ENCODE measurements at regions not wholly inside any gene's neighbourhood (a gene's known extent, or its start where the extent isn't known, plus 50 kb on each side); places are given as distances from the start of the nearest gene placed in this dataset.

DNA sequence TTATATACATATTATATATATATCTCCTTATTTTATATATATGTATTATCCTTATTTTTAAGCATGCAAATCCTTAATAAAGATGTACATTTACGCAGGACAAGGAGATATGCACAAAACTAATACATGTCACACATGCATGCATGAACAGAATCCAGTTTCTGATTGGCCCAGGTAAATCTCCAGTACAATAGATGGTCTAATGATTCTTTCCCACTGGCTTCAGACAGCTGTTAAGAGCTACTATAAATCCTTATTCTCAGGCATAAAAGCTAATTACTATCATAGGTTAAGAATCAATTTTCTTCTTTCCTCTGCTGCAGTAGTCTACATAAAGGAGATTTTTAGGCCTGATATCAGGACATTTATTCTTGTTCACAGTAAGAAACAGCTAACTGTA lies 689.8 kb downstream of the KCTD8 start:
- Histone ChIP-seq H3K9me3 (ENCODE audit: insufficient read depth, low read depth, low read length) (no peaks in the 10 kb centered on the region), H3K4me1 (ENCODE audit: insufficient read depth, low read length) (peaks cover 8% of the 10 kb centered on the region), H3K36me3 (ENCODE audit: insufficient read depth, low read depth, low read length) (no peaks in the 10 kb centered on the region), H3K27me3 (ENCODE audit: insufficient read depth, low read length) (no peaks in the 10 kb centered on the region), H3K9ac (ENCODE audit: low read depth, low read length) (no peak overlapping the region), H3K27ac (ENCODE audit: low read length) (no peak overlapping the region), H3K4me3 (ENCODE audit: low read length) (no peak overlapping the region)

DNA sequence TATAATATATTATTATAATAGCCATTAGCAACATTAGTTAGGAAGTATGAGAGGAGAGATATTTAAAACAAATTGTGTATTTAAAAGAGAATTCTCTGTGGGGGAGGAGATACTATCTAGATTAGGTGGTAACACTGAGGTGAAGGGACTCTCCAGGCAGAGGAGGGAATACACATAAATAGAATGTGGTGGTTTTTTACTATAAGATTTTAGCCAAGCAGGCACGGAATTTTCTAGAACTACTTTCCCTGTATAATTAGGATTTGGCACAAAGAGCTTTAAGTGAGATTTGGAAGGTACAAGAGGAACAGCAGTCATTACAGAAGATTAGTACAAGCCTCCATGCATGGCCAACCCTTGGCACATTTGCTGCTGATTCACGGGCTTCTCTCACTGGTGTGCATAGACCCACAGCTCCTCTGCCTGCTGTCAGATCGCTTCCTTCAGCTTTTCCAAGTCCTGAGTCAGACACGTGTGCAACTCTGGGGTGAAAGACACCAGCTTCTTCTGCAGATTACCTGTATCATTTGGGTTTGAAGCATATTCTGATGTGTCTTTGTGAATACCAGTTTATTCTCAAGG lies 685.5 kb downstream of the KCTD8 start:
- no peaks in the 10 kb centered on the region for H3K36me3 ChIP-seq (ENCODE audit: insufficient read depth, low read depth, low read length)
- H3K27me3 ChIP-seq (ENCODE audit: insufficient read depth, low read length), result no peaks in the 10 kb centered on the region
- H3K9me3 ChIP-seq (ENCODE audit: insufficient read depth, low read depth, low read length), result no peaks in the 10 kb centered on the region
- H3K4me1 ChIP-seq (ENCODE audit: insufficient read depth, low read length), result no peaks in the 10 kb centered on the region
- no peak overlapping the region for H3K27ac ChIP-seq (ENCODE audit: low read length)
- H3K4me3 ChIP-seq (ENCODE audit: low read length), result no peak overlapping the region
- H3K9ac ChIP-seq (ENCODE audit: low read depth, low read length), result no peak overlapping the region

DNA sequence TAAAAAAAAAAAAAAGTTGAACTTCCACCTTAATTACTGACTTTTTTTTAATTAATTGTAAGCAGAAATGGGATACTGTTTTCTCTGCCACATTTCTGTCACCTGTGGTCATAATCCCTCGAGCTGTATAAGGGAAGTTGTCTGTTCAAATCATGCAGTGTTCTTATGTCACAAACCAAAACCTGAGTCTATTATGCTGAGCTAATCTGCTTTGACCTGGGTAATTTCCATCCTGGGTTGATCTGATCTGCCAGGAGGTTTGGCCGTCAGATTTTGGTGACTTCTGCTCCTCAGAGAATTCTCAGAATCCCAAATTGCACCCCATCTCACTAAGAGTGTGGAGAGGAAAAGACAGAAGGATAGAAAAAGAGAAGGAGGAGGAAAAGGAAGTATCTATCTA lies 683.1 kb downstream of the KCTD8 start:
- Histone ChIP-seq H3K9me3 (ENCODE audit: insufficient read depth, low read depth, low read length) (no peaks in the 10 kb centered on the region), H3K9ac (ENCODE audit: low read depth, low read length) (no peak overlapping the region), H3K36me3 (ENCODE audit: insufficient read depth, low read depth, low read length) (no peaks in the 10 kb centered on the region), H3K27me3 (ENCODE audit: insufficient read depth, low read length) (no peaks in the 10 kb centered on the region), H3K4me3 (ENCODE audit: low read length) (no peak overlapping the region), H3K4me1 (ENCODE audit: insufficient read depth, low read length) (no peaks in the 10 kb centered on the region), H3K27ac (ENCODE audit: low read length) (no peak overlapping the region)

DNA sequence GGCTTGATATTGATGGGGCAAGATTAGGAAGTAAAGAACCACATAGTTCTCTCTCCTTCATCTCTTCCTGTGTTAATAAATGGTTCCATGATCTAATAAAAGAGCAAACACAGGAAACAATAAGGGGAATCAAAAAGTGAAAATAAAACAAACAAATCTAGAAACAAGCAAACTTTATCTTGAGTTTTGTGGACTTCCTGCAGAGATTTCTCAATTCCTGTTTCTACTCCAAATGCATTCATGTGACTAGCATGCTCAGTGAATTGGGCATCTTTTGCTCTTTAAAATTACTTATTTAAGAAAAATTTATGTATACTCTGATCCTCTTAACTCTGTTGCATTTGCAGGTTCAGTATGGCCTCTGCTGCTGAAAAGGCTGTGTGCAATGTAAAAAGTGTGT lies 682.0 kb downstream of the KCTD8 start:
- Histone ChIP-seq H3K4me1 (ENCODE audit: insufficient read depth, low read length) (no peaks in the 10 kb centered on the region), H3K36me3 (ENCODE audit: insufficient read depth, low read depth, low read length) (no peaks in the 10 kb centered on the region), H3K27ac (ENCODE audit: low read length) (no peak overlapping the region), H3K4me3 (ENCODE audit: low read length) (no peak overlapping the region), H3K27me3 (ENCODE audit: insufficient read depth, low read length) (no peaks in the 10 kb centered on the region), H3K9ac (ENCODE audit: low read depth, low read length) (no peak overlapping the region), H3K9me3 (ENCODE audit: insufficient read depth, low read depth, low read length) (no peaks in the 10 kb centered on the region)

DNA sequence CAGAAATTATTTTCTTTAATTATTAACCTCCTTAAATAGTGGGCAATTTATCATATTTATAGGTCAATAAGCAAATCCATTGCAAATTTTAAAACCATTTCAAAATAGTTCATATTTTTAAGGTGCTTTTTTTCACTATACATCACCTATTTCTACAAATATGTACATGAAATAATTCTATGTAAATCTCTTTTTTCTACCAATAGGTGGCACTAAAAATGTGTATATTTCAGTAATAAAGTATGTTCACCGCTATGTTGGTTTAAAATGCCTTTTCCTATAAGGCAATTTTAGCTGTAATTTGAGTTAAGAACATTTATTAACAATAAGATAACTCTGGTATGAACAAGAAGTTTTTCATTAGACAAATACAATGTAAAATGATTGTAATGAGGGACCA lies 672.2 kb downstream of the KCTD8 start:
- H3K36me3 ChIP-seq (ENCODE audit: insufficient read depth, low read depth, low read length), result no peaks in the 10 kb centered on the region
- H3K9me3 ChIP-seq (ENCODE audit: insufficient read depth, low read depth, low read length), result no peaks in the 10 kb centered on the region
- no peak overlapping the region for H3K4me3 ChIP-seq (ENCODE audit: low read length)
- no peak overlapping the region for H3K27ac ChIP-seq (ENCODE audit: low read length)
- H3K27me3 ChIP-seq (ENCODE audit: insufficient read depth, low read length), result no peaks in the 10 kb centered on the region
- H3K4me1 ChIP-seq (ENCODE audit: insufficient read depth, low read length), result no peaks in the 10 kb centered on the region
- H3K9ac ChIP-seq (ENCODE audit: low read depth, low read length), result no peak overlapping the region

DNA sequence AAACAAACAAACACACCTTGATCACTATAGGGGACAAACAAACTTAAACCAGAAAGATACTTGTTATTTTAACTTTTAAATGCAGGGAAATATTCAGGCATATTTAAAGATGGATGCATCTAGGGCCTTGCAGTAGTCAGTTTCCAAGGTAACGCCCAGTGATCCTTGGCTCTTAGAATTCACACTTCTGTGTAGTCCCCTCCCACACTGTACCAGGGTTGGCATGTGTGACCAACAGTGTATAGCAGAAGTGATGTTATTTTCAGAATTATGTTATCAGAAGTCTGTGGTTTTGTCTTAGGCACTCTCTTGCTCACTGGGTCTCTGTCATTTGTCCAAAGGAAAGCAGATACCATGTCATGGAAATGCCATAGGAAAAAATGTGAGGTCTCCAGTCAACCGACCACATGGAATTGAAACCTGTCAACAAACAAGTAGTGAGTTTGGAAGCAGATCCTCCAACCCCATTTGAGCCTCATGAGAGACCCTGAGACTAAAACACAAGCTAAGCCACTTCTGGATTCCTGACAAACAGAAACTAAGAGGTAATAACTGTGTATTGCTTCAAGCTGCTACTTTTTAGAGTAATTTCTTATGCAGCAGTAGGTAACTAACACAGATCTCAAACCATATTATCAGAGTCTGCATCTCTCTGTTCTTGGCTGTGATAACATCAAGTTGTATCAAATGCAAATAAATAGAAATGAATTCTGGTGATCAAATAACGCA lies 670.3 kb downstream of the KCTD8 start:
- Histone ChIP-seq H3K27me3 (ENCODE audit: insufficient read depth, low read length) (no peaks in the 10 kb centered on the region), H3K4me1 (ENCODE audit: insufficient read depth, low read length) (no peaks in the 10 kb centered on the region), H3K9me3 (ENCODE audit: insufficient read depth, low read depth, low read length) (no peaks in the 10 kb centered on the region), H3K27ac (ENCODE audit: low read length) (no peak overlapping the region), H3K36me3 (ENCODE audit: insufficient read depth, low read depth, low read length) (no peaks in the 10 kb centered on the region), H3K9ac (ENCODE audit: low read depth, low read length) (no peak overlapping the region), H3K4me3 (ENCODE audit: low read length) (no peak overlapping the region)

DNA sequence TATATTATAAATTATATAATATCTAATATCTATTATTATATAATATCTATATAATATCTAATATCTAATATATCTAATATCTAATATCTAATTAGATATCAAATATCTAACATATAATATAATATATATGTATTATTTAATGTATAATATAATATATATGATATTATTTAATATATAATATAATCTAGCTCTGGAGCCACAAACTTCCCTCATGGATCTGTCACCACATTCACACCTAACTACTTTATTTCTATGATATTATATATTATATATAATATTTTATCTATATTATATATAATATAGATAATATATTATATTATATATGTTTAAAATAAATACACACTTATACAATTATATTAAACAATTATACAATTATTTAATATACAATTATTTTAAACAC lies 667.5 kb downstream of the KCTD8 start:
- Histone ChIP-seq H3K9ac (ENCODE audit: low read depth, low read length) (no peak overlapping the region), H3K4me1 (ENCODE audit: insufficient read depth, low read length) (no peaks in the 10 kb centered on the region), H3K27me3 (ENCODE audit: insufficient read depth, low read length) (no peaks in the 10 kb centered on the region), H3K27ac (ENCODE audit: low read length) (no peak overlapping the region), H3K4me3 (ENCODE audit: low read length) (no peak overlapping the region), H3K9me3 (ENCODE audit: insufficient read depth, low read depth, low read length) (no peaks in the 10 kb centered on the region), H3K36me3 (ENCODE audit: insufficient read depth, low read depth, low read length) (no peaks in the 10 kb centered on the region)

DNA sequence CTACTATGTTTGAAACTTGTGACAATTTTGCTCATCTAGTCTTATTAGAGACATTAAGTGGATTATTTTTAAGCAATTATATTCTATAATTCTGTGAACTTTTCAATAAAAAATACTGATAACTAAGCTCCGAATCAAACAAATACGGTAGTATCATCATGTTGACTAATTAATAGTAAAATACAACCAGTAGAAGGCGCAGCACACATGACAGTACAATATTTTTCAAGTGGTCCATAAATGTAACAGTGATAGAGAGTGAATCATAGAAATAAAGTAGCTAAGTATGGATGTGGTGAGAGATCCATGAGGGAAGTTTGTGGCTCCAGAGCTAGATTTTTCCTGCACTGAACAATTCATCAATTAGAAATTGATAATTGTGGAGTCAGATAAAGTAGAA lies 666.2 kb downstream of the KCTD8 start:
- Histone ChIP-seq H3K36me3 (ENCODE audit: insufficient read depth, low read depth, low read length) (no peaks in the 10 kb centered on the region), H3K9me3 (ENCODE audit: insufficient read depth, low read depth, low read length) (no peaks in the 10 kb centered on the region), H3K27me3 (ENCODE audit: insufficient read depth, low read length) (no peaks in the 10 kb centered on the region), H3K4me1 (ENCODE audit: insufficient read depth, low read length) (no peaks in the 10 kb centered on the region), H3K4me3 (ENCODE audit: low read length) (no peak overlapping the region), H3K9ac (ENCODE audit: low read depth, low read length) (no peak overlapping the region), H3K27ac (ENCODE audit: low read length) (no peak overlapping the region)

DNA sequence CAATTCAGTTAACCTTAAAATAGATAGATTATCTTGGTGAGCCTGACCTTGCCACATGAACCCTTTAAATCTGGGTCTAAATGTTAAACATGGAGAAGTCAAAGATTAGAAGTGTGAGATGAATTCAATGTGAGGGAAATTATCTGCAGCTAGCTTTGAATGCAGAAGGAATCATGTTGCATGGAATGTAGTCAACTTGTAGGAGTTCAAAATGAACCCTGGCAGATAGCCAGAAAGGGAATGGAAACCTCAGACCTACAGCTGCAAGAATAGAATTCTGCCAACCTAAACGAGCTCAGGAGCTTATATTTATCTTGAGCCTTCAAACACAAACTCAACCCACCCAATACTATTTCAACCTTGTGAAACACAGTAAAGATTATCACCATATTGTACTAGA lies 632.5 kb downstream of the KCTD8 start:
- Histone ChIP-seq H3K4me1 (ENCODE audit: insufficient read depth, low read length) (no peaks in the 10 kb centered on the region), H3K9me3 (ENCODE audit: insufficient read depth, low read depth, low read length) (no peaks in the 10 kb centered on the region; the same call in none of the 2 replicates), H3K9ac (ENCODE audit: low read depth, low read length) (no peak overlapping the region), H3K27me3 (ENCODE audit: insufficient read depth, low read length) (no peaks in the 10 kb centered on the region), H3K27ac (ENCODE audit: low read length) (no peak overlapping the region), H3K36me3 (ENCODE audit: insufficient read depth, low read depth, low read length) (no peaks in the 10 kb centered on the region), H3K4me3 (ENCODE audit: low read length) (no peak overlapping the region)

DNA sequence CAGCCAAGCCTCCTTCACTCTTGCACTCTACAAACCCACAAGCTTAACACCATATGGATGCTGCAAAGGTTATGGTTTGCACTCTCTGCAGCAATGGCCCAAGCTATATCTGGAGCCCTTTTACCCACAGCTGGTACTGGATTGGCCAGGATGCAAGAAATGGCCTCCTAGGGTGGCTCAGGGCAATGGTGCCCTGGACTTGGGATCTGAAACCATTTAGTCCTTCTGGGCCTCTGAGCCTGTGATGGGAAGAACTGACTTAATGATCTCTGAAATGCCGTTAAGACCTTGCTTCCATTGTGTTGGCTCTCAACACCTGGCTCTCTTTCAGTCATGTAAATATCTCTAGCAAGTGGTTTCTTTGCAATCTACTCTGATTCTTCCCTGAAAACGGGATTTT lies 626.0 kb downstream of the KCTD8 start:
- no peaks in the 10 kb centered on the region for H3K4me1 ChIP-seq (ENCODE audit: insufficient read depth, low read length)
- H3K27ac ChIP-seq (ENCODE audit: low read length), result no peak overlapping the region
- no peaks in the 10 kb centered on the region for H3K27me3 ChIP-seq (ENCODE audit: insufficient read depth, low read length)
- no peak overlapping the region for H3K4me3 ChIP-seq (ENCODE audit: low read length)
- peaks cover 29% of the 10 kb centered on the region for H3K9me3 ChIP-seq (ENCODE audit: insufficient read depth, low read depth, low read length)
- H3K9ac ChIP-seq (ENCODE audit: low read depth, low read length), result no peak overlapping the region
- H3K36me3 ChIP-seq (ENCODE audit: insufficient read depth, low read depth, low read length), result no peaks in the 10 kb centered on the region

DNA sequence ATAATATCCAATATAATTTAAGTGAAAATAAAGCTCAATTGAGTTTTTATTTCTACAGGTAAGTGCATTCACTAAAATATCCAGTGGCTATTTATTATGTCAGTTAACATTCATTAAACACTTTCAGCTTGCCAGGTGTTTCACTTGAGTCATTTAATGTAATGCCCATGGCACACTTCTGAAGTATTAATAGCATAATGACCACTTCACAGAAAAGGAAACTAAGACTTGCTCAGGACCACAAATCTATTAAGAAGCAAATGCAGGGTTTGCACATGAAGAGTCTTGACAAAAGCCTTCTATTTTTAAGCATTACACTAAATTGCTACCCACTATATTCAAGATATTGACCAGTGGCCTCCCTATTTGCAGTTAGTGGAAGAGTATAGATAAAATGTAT lies 612.7 kb downstream of the KCTD8 start:
- H3K9me3 ChIP-seq (ENCODE audit: insufficient read depth, low read depth, low read length), result no peaks in the 10 kb centered on the region

DNA sequence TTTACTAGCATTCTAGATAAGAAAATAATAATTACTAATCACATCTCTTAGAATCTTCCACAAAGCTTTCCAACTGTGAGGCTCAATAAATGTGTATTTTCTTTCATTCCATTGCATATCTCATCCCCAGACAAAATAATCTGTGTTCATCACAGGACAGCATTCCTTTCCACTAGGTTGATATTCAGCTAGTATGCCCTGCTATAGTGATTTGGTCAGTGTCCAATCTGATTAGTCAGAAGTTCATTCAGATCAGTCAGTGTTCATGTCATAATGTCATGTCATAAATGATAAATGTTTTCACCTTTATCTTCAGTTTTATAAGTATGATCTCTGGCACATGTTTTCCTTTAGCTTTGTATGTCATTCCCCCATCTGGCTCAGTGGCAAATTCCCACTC lies 611.4 kb downstream of the KCTD8 start:
- H3K27ac ChIP-seq (ENCODE audit: low read length), result no peak overlapping the region
- H3K9ac ChIP-seq (ENCODE audit: low read depth, low read length), result no peak overlapping the region
- H3K27me3 ChIP-seq (ENCODE audit: insufficient read depth, low read length), result no peaks in the 10 kb centered on the region
- no peaks in the 10 kb centered on the region for H3K9me3 ChIP-seq (ENCODE audit: insufficient read depth, low read depth, low read length)
- H3K36me3 ChIP-seq (ENCODE audit: insufficient read depth, low read depth, low read length), result no peaks in the 10 kb centered on the region
- no peak overlapping the region for H3K4me3 ChIP-seq (ENCODE audit: low read length)
- no peaks in the 10 kb centered on the region for H3K4me1 ChIP-seq (ENCODE audit: insufficient read depth, low read length)

More for the DNA sequence above, 612.7 kb downstream of the KCTD8 start:
- Histone ChIP-seq H3K27ac (ENCODE audit: low read length) (no peak overlapping the region), H3K9ac (ENCODE audit: low read depth, low read length) (no peak overlapping the region), H3K4me3 (ENCODE audit: low read length) (no peak overlapping the region), H3K36me3 (ENCODE audit: insufficient read depth, low read depth, low read length) (no peaks in the 10 kb centered on the region), H3K27me3 (ENCODE audit: insufficient read depth, low read length) (no peaks in the 10 kb centered on the region), H3K4me1 (ENCODE audit: insufficient read depth, low read length) (no peaks in the 10 kb centered on the region)
